ENCODE measurements at regions not wholly inside any gene's neighbourhood (a gene's known extent, or its start where the extent isn't known, plus 50 kb on each side); places are given as distances from the start of the nearest gene placed in this dataset.

- Histone ChIP-seq H3K79me2 (ENCODE audit: low read length) (no peaks in the 10 kb centered on the region), H3K9me2 (replicated peaks; ENCODE audit: low read length) (no peaks in the 10 kb centered on the region), H4K20me1 (ENCODE audit: low read length) (no peaks in the 10 kb centered on the region), H3K4me3 (ENCODE audit: low read length) (no peak overlapping the region), H3K36me3 (ENCODE audit: low read depth, low read length) (no peaks in the 10 kb centered on the region), H3K9me3 (ENCODE audit: low read length) (no peaks in the 10 kb centered on the region), H3F3A (ENCODE audit: low read length, unreplicated experiment) (no peaks in the 10 kb centered on the region), H3K4me1 (ENCODE audit: insufficient read depth, low read length) (no peaks in the 10 kb centered on the region), H3K9ac (ENCODE audit: low read length) (no peak overlapping the region), H3K27me3 (ENCODE audit: low read length) (0 out of 2 replicates have a peak, but pooled peaks cover 2% of the 10 kb centered on the region), H3K4me2 (ENCODE audit: low read length) (no peak overlapping the region), H3K27ac (ENCODE audit: low read length) (no peak overlapping the region), H2AFZ (ENCODE audit: low read length) (no peak overlapping the region)
- BruUV-seq (replicated peaks): no TSS peak
- ChIA-PET POLR2A (ENCODE audit: unreplicated experiment) (no interaction called here), CTCF (no interaction called here)
- intact Hi-C loops (cut with micrococcal nuclease): no loop called here
- ATAC-seq (no peak), DNase-seq (no peak)
- TF ChIP-seq EZH2 (IDR thresholded peaks at IDR 0.05; ENCODE audit: low read length, unreplicated experiment) (no peak), EZH2phosphoT487 (IDR thresholded peaks at IDR 0.05; ENCODE audit: borderline replicate concordance, low read length) (no peak)
- TF ChIP-seq, protein P1, sequence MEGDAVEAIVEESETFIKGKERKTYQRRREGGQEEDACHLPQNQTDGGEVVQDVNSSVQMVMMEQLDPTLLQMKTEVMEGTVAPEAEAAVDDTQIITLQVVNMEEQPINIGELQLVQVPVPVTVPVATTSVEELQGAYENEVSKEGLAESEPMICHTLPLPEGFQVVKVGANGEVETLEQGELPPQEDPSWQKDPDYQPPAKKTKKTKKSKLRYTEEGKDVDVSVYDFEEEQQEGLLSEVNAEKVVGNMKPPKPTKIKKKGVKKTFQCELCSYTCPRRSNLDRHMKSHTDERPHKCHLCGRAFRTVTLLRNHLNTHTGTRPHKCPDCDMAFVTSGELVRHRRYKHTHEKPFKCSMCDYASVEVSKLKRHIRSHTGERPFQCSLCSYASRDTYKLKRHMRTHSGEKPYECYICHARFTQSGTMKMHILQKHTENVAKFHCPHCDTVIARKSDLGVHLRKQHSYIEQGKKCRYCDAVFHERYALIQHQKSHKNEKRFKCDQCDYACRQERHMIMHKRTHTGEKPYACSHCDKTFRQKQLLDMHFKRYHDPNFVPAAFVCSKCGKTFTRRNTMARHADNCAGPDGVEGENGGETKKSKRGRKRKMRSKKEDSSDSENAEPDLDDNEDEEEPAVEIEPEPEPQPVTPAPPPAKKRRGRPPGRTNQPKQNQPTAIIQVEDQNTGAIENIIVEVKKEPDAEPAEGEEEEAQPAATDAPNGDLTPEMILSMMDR (conservative IDR thresholded peaks at IDR 0.05; ENCODE audit: low read depth, low read length): no peak
These were observed 172.4 kb upstream of the PDE10A start for GRCh38 chr6:165835410-165835851.

- Histone ChIP-seq H3K27me3 (ENCODE audit: low read length) (peaks cover 9% of the 10 kb centered on the region; the same call in 1 of the 2 replicates), H3K9me2 (replicated peaks; ENCODE audit: low read length) (no peaks in the 10 kb centered on the region), H3F3A (ENCODE audit: low read length, unreplicated experiment) (no peaks in the 10 kb centered on the region), H2AFZ (ENCODE audit: low read length) (no peak overlapping the region), H3K4me1 (ENCODE audit: insufficient read depth, low read length) (no peaks in the 10 kb centered on the region), H3K79me2 (ENCODE audit: low read length) (no peaks in the 10 kb centered on the region), H3K27ac (ENCODE audit: low read length) (no peak overlapping the region), H4K20me1 (ENCODE audit: low read length) (no peaks in the 10 kb centered on the region), H3K36me3 (ENCODE audit: low read depth, low read length) (no peaks in the 10 kb centered on the region), H3K9ac (ENCODE audit: low read length) (no peak overlapping the region), H3K4me3 (ENCODE audit: low read length) (no peak overlapping the region), H3K4me2 (ENCODE audit: low read length) (no peak overlapping the region), H3K9me3 (ENCODE audit: low read length) (no peaks in the 10 kb centered on the region)
- peak; percentile 49 for DNase-seq
- ChIA-PET POLR2A (ENCODE audit: unreplicated experiment) (interaction anchor here (0.5 kb wide), 1 partner anchor 59 kb away, joined by 3 read pairs; no protein-coding TSS in a partner anchor), CTCF (no interaction called here)
- no peak for ATAC-seq
- intact Hi-C loops (cut with micrococcal nuclease): no loop called here
- no peak for TF ChIP-seq EZH2phosphoT487 (IDR thresholded peaks at IDR 0.05; ENCODE audit: borderline replicate concordance, low read length)
- TF ChIP-seq, protein P1 (conservative IDR thresholded peaks at IDR 0.05; ENCODE audit: low read depth, low read length): no peak
- TF ChIP-seq EZH2 (IDR thresholded peaks at IDR 0.05; ENCODE audit: low read length, unreplicated experiment): no peak
- BruUV-seq (replicated peaks): no TSS peak
These were observed 171.7 kb upstream of the PDE10A start for GRCh38 chr6:165834613-165835259.

DNA sequence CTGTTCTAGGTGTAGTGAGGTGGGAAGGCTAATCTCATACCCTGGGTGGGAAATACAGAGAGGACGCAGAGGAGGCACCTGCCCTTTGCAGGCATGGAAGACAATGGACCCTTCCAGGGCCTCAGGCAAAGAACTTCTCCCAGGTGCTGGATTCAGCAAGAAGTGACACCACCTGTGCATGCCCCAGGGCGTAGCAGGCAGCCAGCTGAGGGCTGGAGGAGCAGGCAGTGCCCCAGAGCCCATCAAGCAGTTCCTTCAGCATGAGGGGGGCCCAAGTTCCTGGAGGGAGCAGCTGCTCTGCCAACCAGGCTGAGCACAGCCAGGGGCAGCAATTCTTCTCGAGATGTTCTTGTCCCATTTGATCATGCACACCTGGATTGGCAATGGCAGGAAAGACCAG, 170.3 kb upstream of the PDE10A start:
- no peaks in the 10 kb centered on the region for H4K20me1 ChIP-seq (ENCODE audit: low read length)
- BruUV-seq (replicated peaks): no TSS peak
- H3K9me2 ChIP-seq (replicated peaks; ENCODE audit: low read length): no peaks in the 10 kb centered on the region
- no peak overlapping the region for H3K9ac ChIP-seq (ENCODE audit: low read length)
- DNase-seq (no peak), ATAC-seq (no peak)
- H3K79me2 ChIP-seq (ENCODE audit: low read length): no peaks in the 10 kb centered on the region
- no peaks in the 10 kb centered on the region for H3K9me3 ChIP-seq (ENCODE audit: low read length)
- no peaks in the 10 kb centered on the region for H3F3A ChIP-seq (ENCODE audit: low read length, unreplicated experiment)
- H2AFZ ChIP-seq (ENCODE audit: low read length): no peak overlapping the region
- intact Hi-C loops (cut with micrococcal nuclease): no loop called here
- H3K4me1 ChIP-seq (ENCODE audit: insufficient read depth, low read length): no peaks in the 10 kb centered on the region
- no peak for TF ChIP-seq EZH2phosphoT487 (IDR thresholded peaks at IDR 0.05; ENCODE audit: borderline replicate concordance, low read length)
- TF ChIP-seq EZH2 (IDR thresholded peaks at IDR 0.05; ENCODE audit: low read length, unreplicated experiment): no peak
- TF ChIP-seq, protein P1 (conservative IDR thresholded peaks at IDR 0.05; ENCODE audit: low read depth, low read length): no peak
- CTCF ChIA-PET: no interaction called here
- POLR2A ChIA-PET (ENCODE audit: unreplicated experiment): no interaction called here
- H3K27ac ChIP-seq (ENCODE audit: low read length): no peak overlapping the region
- H3K4me2 ChIP-seq (ENCODE audit: low read length): no peak overlapping the region
- peaks cover 11% of the 10 kb centered on the region; the same call in 1 of the 2 replicates for H3K27me3 ChIP-seq (ENCODE audit: low read length)
- no peak overlapping the region for H3K4me3 ChIP-seq (ENCODE audit: low read length)
- no peaks in the 10 kb centered on the region for H3K36me3 ChIP-seq (ENCODE audit: low read depth, low read length)
